Loucy (cell line): ENCODE measurements at regions not wholly inside any gene's neighbourhood (a gene's known extent, or its start where the extent isn't known, plus 50 kb on each side); places are given as distances from the start of the nearest gene placed in this dataset.
A peak's percentile ranks its signal among the peaks of the same experiment; 100 is the strongest.

ENCODE experiments used
- H2AFZ ChIP-seq: fragments of 200-600 bp; sonication (generic); 2 replicates; pipeline ENCODE4 v1.6.0; 2016; ENCODE audit warnings: antibody characterized with exemption, mild to moderate bottlenecking, low read length, moderate library complexity
- H3F3A ChIP-seq: fragments of 200-600 bp; 2 replicates; pipeline ENCODE4 v1.6.0; 2016; ENCODE audit warnings: antibody characterized with exemption, low read depth, mild to moderate bottlenecking
- H3K27me3 ChIP-seq: fragments of 200-600 bp; sonication (generic); 2 replicates; pipeline ENCODE4 v1.6.1; 2014; ENCODE audit warnings: low read length, mild to moderate bottlenecking; ENCODE audit not compliant: insufficient read depth, poor library complexity, severe bottlenecking
- H3K36me3 ChIP-seq: fragments of 200-600 bp; sonication (generic); 2 replicates; pipeline ENCODE4 v1.6.1; 2016; ENCODE audit warnings: low read length; ENCODE audit not compliant: insufficient read depth
- H3K4me1 ChIP-seq: fragments of 200-600 bp; sonication (generic); 2 replicates; pipeline ENCODE4 v1.5.1; 2014; ENCODE audit warnings: low read length, mild to moderate bottlenecking; ENCODE audit not compliant: insufficient read depth, poor library complexity, severe bottlenecking
- H3K4me2 ChIP-seq: fragments of 200-600 bp; sonication (generic); 2 replicates; pipeline ENCODE4 v1.6.0; 2014; ENCODE audit warnings: antibody characterized with exemption, low read length, low read depth, mild to moderate bottlenecking; ENCODE audit not compliant: poor library complexity, severe bottlenecking
- H3K4me3 ChIP-seq: fragments of 200-600 bp; sonication (generic); 2 replicates; pipeline ENCODE4 v1.5.1; 2014; ENCODE audit warnings: low read length, mild to moderate bottlenecking, mixed read lengths; ENCODE audit not compliant: poor library complexity, severe bottlenecking
- H3K79me2 ChIP-seq: fragments of 200-600 bp; sonication (generic); 2 replicates; pipeline ENCODE4 v1.6.1; 2014; ENCODE audit warnings: low read length; ENCODE audit not compliant: insufficient read depth
- H3K9ac ChIP-seq: fragments of 200-600 bp; sonication (generic); 2 replicates; pipeline ENCODE4 v1.6.0; 2014; ENCODE audit warnings: mild to moderate bottlenecking, low read depth, low read length, moderate library complexity; ENCODE audit not compliant: poor library complexity, severe bottlenecking
- H3K9me2 ChIP-seq: fragments of 200-600 bp; sonication (generic); replicated peaks from 2 replicates; pipeline ENCODE4 v1.6.1; 2016; ENCODE audit warnings: low read depth, low read length, mixed read lengths
- H3K9me3 ChIP-seq: fragments of 200-600 bp; sonication (generic); 2 replicates; pipeline ENCODE4 v1.6.1; 2014; ENCODE audit warnings: mild to moderate bottlenecking, antibody characterized with exemption, low read length, low read depth; ENCODE audit not compliant: insufficient read depth
- H4K20me1 ChIP-seq: fragments of 200-600 bp; sonication (generic); 2 replicates; pipeline ENCODE4 v1.6.0; 2014; ENCODE audit warnings: antibody characterized with exemption, low read length, mild to moderate bottlenecking; ENCODE audit not compliant: insufficient read depth, poor library complexity, severe bottlenecking
- CTCF ChIP-seq: fragments of 200-600 bp; sonication (generic); conservative IDR thresholded peaks from 2 replicates; pipeline ENCODE4 v1.5.1; 2014; ENCODE audit warnings: mild to moderate bottlenecking, antibody characterized with exemption, low read length
- EZH2phosphoT487 ChIP-seq: fragments of 200-600 bp; IDR thresholded peaks from 2 replicates; pipeline ENCODE4 v1.6.1; 2018; ENCODE audit warnings: antibody characterized with exemption, mild to moderate bottlenecking, moderate library complexity, borderline replicate concordance

GRCh38 chr9:88721025-88721424 is 186.0 kb downstream of the NXNL2 start:
- no peak for TF ChIP-seq CTCF
- no peak for TF ChIP-seq EZH2phosphoT487
- no peaks in the 10 kb centered on the region for H4K20me1 ChIP-seq
- no peaks in the 10 kb centered on the region for H3F3A ChIP-seq
- no peaks in the 10 kb centered on the region for H3K9me3 ChIP-seq
- peaks cover 4% of the 10 kb centered on the region for H3K4me1 ChIP-seq
- H3K9ac ChIP-seq, result no peak overlapping the region
- no peaks in the 10 kb centered on the region for H3K9me2 ChIP-seq
- H2AFZ ChIP-seq, result no peak overlapping the region
- no peaks in the 10 kb centered on the region for H3K79me2 ChIP-seq
- no peak overlapping the region for H3K4me3 ChIP-seq
- H3K27me3 ChIP-seq, result no peaks in the 10 kb centered on the region
- H3K4me2 ChIP-seq, result no peak overlapping the region
- no peaks in the 10 kb centered on the region for H3K36me3 ChIP-seq

DNA sequence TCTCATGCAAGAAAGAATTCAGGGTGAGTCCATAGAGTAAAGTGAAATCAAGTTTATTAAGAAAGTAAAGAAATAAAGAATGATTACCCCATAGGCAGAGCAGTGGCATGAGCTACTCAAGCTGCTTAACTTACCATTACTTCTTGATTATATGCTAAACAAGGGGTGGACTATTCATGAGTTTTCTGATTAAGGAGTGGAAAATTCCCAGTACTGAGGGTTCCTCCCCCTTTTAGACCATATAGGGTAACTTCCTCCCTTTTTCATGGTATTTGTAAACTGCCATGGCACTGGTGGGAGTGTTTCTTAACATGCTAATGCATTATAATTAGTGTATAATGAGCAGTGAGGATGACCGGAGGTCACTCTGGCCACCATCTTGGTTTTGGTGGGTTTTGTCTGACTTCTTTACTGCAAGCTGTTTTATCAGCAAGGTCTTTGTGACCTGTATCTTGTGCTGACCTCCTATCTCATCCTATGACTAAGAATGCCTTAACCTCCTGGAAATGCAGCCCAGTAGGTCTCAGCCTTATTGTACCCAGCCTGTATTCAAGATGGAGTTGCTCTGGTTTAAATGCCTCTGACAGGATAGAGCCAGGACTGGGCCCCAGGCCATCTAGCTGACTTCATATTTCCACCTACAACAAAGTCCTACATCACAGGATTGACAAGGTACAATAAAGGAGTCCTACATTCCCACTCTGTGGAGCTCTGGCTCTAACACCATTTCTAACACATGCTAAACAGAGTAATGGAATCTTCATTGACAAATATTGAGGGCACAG is 186.7 kb downstream of the NXNL2 start:
- Histone ChIP-seq H3K9me2 (no peaks in the 10 kb centered on the region), H3K9me3 (no peaks in the 10 kb centered on the region), H3F3A (no peaks in the 10 kb centered on the region), H3K36me3 (no peaks in the 10 kb centered on the region), H4K20me1 (no peaks in the 10 kb centered on the region), H3K4me2 (no peak overlapping the region), H3K4me3 (no peak overlapping the region), H2AFZ (no peak overlapping the region), H3K27me3 (no peaks in the 10 kb centered on the region), H3K9ac (no peak overlapping the region), H3K4me1 (peaks cover 4% of the 10 kb centered on the region), H3K79me2 (no peaks in the 10 kb centered on the region)
- TF ChIP-seq CTCF (no peak), EZH2phosphoT487 (no peak)

- peaks cover 4% of the 10 kb centered on the region for H3K4me1 ChIP-seq
- H3F3A ChIP-seq, result no peaks in the 10 kb centered on the region
- no peaks in the 10 kb centered on the region for H3K36me3 ChIP-seq
- H3K9me2 ChIP-seq, result no peaks in the 10 kb centered on the region
- no peaks in the 10 kb centered on the region for H3K9me3 ChIP-seq
- peak overlapping the region; percentile 79 for H2AFZ ChIP-seq
- no peaks in the 10 kb centered on the region for H3K79me2 ChIP-seq
- peak; percentile 81 for TF ChIP-seq CTCF
- TF ChIP-seq EZH2phosphoT487, result no peak
- H3K4me3 ChIP-seq, result no peak overlapping the region
- H3K4me2 ChIP-seq, result no peak overlapping the region
- H4K20me1 ChIP-seq, result no peaks in the 10 kb centered on the region
- H3K9ac ChIP-seq, result no peak overlapping the region
- H3K27me3 ChIP-seq, result no peaks in the 10 kb centered on the region
These were observed 187.8 kb downstream of the NXNL2 start for GRCh38 chr9:88722753-88723152.
